ENCODE measurements at regions not wholly inside any gene's neighbourhood (a gene's known extent, or its start where the extent isn't known, plus 50 kb on each side); places are given as distances from the start of the nearest gene placed in this dataset.

DNA sequence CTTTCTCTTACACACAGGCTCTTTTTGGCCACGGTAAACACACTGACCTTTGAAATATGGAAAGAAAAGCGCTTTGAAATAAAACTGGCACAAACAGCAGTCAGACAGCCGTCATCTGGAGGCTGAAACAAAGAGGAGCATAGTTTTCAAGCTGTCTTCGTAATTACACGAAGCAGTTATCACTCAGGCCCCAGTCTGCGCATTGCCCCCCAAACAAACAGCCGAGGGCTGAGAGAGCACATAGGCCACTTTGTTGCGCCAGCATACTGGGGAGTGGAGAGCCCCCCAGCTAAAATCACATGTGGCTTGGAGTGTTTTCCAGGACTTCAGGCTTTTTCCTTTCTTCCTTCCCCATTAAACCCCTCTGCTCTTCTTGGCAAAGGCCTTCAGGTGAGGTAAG, 142.9 kb upstream of the BTG1 start:
- Histone ChIP-seq H3K36me3 (ENCODE audit: low read depth) (no peaks in the 10 kb centered on the region), H3K4me3 (no peak overlapping the region), H3K4me1 (ENCODE audit: low read depth) (no peaks in the 10 kb centered on the region), H3K9me3 (no peaks in the 10 kb centered on the region)
- intact Hi-C loops (cut with DNase I, micrococcal nuclease), result no loop called here
- TF ChIP-seq, protein P1, sequence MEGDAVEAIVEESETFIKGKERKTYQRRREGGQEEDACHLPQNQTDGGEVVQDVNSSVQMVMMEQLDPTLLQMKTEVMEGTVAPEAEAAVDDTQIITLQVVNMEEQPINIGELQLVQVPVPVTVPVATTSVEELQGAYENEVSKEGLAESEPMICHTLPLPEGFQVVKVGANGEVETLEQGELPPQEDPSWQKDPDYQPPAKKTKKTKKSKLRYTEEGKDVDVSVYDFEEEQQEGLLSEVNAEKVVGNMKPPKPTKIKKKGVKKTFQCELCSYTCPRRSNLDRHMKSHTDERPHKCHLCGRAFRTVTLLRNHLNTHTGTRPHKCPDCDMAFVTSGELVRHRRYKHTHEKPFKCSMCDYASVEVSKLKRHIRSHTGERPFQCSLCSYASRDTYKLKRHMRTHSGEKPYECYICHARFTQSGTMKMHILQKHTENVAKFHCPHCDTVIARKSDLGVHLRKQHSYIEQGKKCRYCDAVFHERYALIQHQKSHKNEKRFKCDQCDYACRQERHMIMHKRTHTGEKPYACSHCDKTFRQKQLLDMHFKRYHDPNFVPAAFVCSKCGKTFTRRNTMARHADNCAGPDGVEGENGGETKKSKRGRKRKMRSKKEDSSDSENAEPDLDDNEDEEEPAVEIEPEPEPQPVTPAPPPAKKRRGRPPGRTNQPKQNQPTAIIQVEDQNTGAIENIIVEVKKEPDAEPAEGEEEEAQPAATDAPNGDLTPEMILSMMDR (IDR thresholded peaks at IDR 0.05), result no peak
- ATAC-seq (no peak), DNase-seq (no peak)

DNA sequence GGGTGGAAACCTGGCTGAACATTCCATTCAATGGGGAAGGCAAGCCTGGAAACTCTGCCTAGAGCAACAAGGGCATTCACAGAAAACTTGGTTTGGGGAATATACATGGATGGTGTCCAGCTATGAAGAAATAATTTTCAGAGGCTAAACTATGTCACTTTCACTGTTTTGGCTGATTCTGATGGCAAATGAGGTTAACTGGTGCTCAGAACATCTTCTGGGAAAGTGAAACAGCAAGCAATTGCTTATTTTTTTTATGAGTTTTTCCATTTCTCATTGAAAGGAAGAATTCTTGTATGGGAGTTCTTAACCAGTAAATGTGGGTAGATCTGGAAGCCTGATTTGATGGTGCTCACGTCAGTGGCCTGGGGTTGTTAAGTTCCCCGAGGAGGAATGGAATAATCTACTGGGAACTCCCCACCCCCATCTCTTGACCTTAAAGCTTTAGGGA, 132.8 kb upstream of the BTG1 start:
- H3K9me3 ChIP-seq, result no peaks in the 10 kb centered on the region
- H3K4me3 ChIP-seq, result no peak overlapping the region
- no peaks in the 10 kb centered on the region for H3K36me3 ChIP-seq (ENCODE audit: low read depth)
- DNase-seq (no peak), ATAC-seq (no peak)
- no peaks in the 10 kb centered on the region for H3K4me1 ChIP-seq (ENCODE audit: low read depth)
- intact Hi-C loops (cut with DNase I, micrococcal nuclease), result no loop called here
- TF ChIP-seq, protein P1 (IDR thresholded peaks at IDR 0.05), result no peak

DNA sequence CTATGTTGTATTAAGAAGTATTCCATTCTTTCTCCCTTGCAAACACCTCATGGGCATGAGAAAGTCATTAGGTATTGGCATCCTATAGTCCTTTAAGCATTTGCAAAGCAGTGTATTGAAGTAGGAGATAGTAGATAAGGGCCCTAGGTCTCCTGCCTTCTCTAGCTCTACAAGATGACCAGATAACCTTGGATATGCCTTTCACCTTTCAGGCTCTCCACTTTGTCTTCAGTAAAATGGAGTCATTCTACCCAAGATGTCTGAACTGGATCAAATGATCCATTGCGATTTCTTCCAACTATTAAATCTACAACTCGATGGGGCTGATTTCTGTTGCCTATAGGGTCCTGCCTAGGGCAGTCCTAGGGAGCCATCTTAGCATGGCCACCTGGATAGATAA, 132.1 kb upstream of the BTG1 start:
- Histone ChIP-seq H3K36me3 (ENCODE audit: low read depth) (no peaks in the 10 kb centered on the region), H3K4me3 (no peak overlapping the region), H3K4me1 (ENCODE audit: low read depth) (no peaks in the 10 kb centered on the region), H3K9me3 (no peaks in the 10 kb centered on the region)
- TF ChIP-seq, protein P1 (IDR thresholded peaks at IDR 0.05), result no peak
- ATAC-seq (no peak), DNase-seq (no peak)
- intact Hi-C loops (cut with DNase I, micrococcal nuclease), result no loop called here

DNA sequence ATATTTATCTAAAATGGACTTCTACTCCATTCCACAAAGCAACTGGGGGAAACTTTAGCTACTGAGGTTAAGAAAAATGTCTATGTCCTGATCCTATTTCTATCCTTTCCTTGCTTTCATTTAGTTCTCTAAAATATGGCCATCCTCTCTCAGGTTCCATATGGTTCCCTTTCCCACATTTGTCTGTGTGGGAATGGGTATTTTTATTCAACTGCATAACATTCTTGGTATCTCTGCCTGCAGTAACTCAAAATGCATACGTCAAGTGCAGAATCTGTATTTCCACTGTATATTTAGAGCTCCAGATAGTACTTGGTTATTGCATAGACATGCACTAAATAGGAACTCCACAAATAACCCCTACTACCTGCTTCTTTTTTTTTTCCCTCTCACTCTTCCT, 130.6 kb upstream of the BTG1 start:
- TF ChIP-seq, protein P1 (IDR thresholded peaks at IDR 0.05), result no peak
- no peak for DNase-seq
- intact Hi-C loops (cut with DNase I, micrococcal nuclease), result no loop called here
- H3K36me3 ChIP-seq (ENCODE audit: low read depth), result no peaks in the 10 kb centered on the region
- H3K4me1 ChIP-seq (ENCODE audit: low read depth), result no peaks in the 10 kb centered on the region
- H3K4me3 ChIP-seq, result no peak overlapping the region
- no peaks in the 10 kb centered on the region for H3K9me3 ChIP-seq
- ATAC-seq, result no peak

DNA sequence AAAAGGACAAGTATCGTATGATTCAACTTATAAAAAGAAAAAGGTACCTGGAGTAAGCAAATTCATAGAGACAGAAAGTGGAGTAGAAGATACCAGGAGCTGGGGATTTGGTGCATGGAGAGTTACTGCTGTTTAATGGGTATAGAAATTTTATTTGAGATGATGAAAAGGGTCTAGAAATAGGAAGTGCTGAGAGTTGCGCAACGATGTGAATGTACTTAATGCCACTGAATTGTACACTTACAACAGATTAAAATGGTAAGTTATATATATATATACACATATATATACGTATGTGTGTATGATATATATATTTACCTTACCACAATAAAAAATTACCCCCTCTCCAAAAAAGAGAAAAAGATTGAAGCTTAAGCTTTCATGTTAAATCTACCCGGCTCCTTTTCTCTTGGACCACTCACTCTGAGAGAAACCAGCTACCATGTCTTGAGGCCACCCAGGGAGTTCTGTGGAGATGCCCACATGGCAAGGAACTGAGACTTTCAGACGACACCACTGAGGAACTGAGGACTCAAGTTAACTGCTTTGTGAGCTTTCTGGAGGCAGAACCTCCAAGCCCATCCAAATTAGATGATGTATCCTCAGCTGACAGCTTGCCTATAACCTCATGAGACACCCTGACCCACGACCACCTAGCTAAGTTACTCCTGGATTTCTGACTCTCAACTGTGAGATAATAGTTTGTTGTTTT, 130.0 kb upstream of the BTG1 start:
- Histone ChIP-seq H3K4me1 (ENCODE audit: low read depth) (no peaks in the 10 kb centered on the region), H3K36me3 (ENCODE audit: low read depth) (no peaks in the 10 kb centered on the region), H3K9me3 (no peaks in the 10 kb centered on the region), H3K4me3 (no peak overlapping the region)
- no peak for DNase-seq
- no peak for ATAC-seq
- intact Hi-C loops (cut with DNase I, micrococcal nuclease), result no loop called here
- TF ChIP-seq, protein P1 (IDR thresholded peaks at IDR 0.05), result no peak

DNA sequence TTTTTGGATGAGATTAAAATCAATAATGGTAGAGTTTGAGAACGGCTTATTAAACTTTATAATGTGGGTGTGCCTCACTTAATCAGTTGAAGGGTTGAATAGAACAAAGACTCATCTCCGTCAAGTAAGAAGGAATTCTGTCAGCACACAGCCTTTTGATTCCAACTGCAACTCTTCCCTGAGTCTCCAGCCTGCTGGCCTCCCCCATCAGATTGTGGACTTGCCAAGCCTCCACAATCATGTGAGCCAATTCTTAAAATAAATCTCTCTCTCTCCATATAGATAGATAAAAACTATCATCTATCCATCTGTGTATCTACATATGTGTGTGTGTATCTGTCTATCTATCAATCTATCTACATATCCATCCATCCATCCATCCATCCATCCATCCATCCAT, 127.4 kb upstream of the BTG1 start:
- ATAC-seq, result no peak
- Histone ChIP-seq H3K36me3 (ENCODE audit: low read depth) (no peaks in the 10 kb centered on the region), H3K4me1 (ENCODE audit: low read depth) (no peaks in the 10 kb centered on the region), H3K4me3 (no peak overlapping the region), H3K9me3 (no peaks in the 10 kb centered on the region)
- DNase-seq, result no peak
- intact Hi-C loops (cut with DNase I, micrococcal nuclease), result no loop called here
- TF ChIP-seq, protein P1 (IDR thresholded peaks at IDR 0.05), result no peak

Measured in mucosa of descending colon (tissue), 3 donors.